NB4 (cell line): ENCODE measurements at regions not wholly inside any gene's neighbourhood (a gene's known extent, or its start where the extent isn't known, plus 50 kb on each side); places are given as distances from the start of the nearest gene placed in this dataset.

Experiments used
- DNase-seq: peaks from one replicate; pipeline ENCODE4 v3.0.0; 2010; ENCODE audit warnings: low read depth
- H3K4me3 ChIP-seq: one replicate; pipeline ENCODE4 v1.5.1; 2011; ENCODE audit warnings: mild to moderate bottlenecking, low read depth, low read length, moderate library complexity
- CTCF ChIP-seq: IDR thresholded peaks from one replicate; pipeline ENCODE4 v1.5.1; 2012; ENCODE audit warnings: low read depth, low read length
- MAX ChIP-seq: IDR thresholded peaks from 2 replicates; pipeline ENCODE4 v1.6.1; 2011; ENCODE audit warnings: low read depth, low read length
- MYC ChIP-seq: IDR thresholded peaks from 2 replicates; pipeline ENCODE4 v1.6.1; 2011; ENCODE audit warnings: low read depth, low read length
- POLR2A ChIP-seq: IDR thresholded peaks from 2 replicates; pipeline ENCODE4 v1.6.1; 2011; ENCODE audit warnings: mild to moderate bottlenecking; ENCODE audit not compliant: insufficient read length; ENCODE audit errors: extremely low read depth

- TF ChIP-seq MAX (0 out of 2 replicates have a peak, but pooled peaks have one; percentile 40), MYC (no peak)
- DNase-seq, result peak; percentile 34
- no peak overlapping the region for H3K4me3 ChIP-seq
Measured at GRCh38 chr1:5740865-5741860, 251.1 kb downstream of the NPHP4 start.

- no peak for TF ChIP-seq CTCF
- no peak for TF ChIP-seq MYC
- no peak for TF ChIP-seq MAX
- no peak for TF ChIP-seq POLR2A
- DNase-seq, result no peak
- H3K4me3 ChIP-seq, result no peak overlapping the region
Measured at GRCh38 chr1:5740450-5740849, 251.8 kb downstream of the NPHP4 start.

GRCh38 chr1:5739561-5740078 is 252.6 kb downstream of the NPHP4 start:
- no peak overlapping the region for H3K4me3 ChIP-seq
- no peak for DNase-seq
- no peak for TF ChIP-seq CTCF
- no peak for TF ChIP-seq MYC
- no peak for TF ChIP-seq POLR2A
- no peak for TF ChIP-seq MAX

- H3K4me3 ChIP-seq, result no peak overlapping the region
- DNase-seq, result no peak
- TF ChIP-seq MAX, result no peak
Measured at GRCh38 chr1:5738911-5739462, 253.2 kb downstream of the NPHP4 start.

GRCh38 chr1:5737081-5737480 is 255.1 kb downstream of the NPHP4 start:
- DNase-seq, result no peak
- no peak overlapping the region for H3K4me3 ChIP-seq
- TF ChIP-seq MAX (no peak), POLR2A (no peak), CTCF (no peak), MYC (no peak)

GRCh38 chr1:5734996-5735395 is 257.2 kb downstream of the NPHP4 start:
- H3K4me3 ChIP-seq, result no peak overlapping the region
- no peak for DNase-seq
- no peak for TF ChIP-seq POLR2A
- no peak for TF ChIP-seq MYC
- no peak for TF ChIP-seq MAX
- no peak for TF ChIP-seq CTCF
